ENCODE measurements at regions not wholly inside any gene's neighbourhood (a gene's known extent, or its start where the extent isn't known, plus 50 kb on each side); places are given as distances from the start of the nearest gene placed in this dataset.

- TF ChIP-seq CTCF (IDR thresholded peaks at IDR 0.05) (no peak), EZH2 (IDR thresholded peaks at IDR 0.05; ENCODE audit: borderline replicate concordance, insufficient read depth, low read depth, low read length, poor library complexity, severe bottlenecking) (no peak)
Measured at GRCh38 chr3:66923969-66924368, 74.1 kb upstream of the KBTBD8 start.

All from B cell (primary cell).